MG63 (cell line): ENCODE measurements at regions not wholly inside any gene's neighbourhood (a gene's known extent, or its start where the extent isn't known, plus 50 kb on each side); places are given as distances from the start of the nearest gene placed in this dataset.

Source experiments
- DNase-seq: peaks from one replicate; pipeline ENCODE4 v3.0.0-alpha.2; 2020
- H3K27me3 ChIP-seq: fragments of 250-450 bp; sonication (Bioruptor Pico); 2 replicates; pipeline ENCODE4 v1.5.1; 2020; ENCODE audit warnings: mild to moderate bottlenecking, moderate library complexity
- H3K36me3 ChIP-seq: fragments of 250-450 bp; sonication (Bioruptor Pico); 2 replicates; pipeline ENCODE4 v1.5.1; 2020; ENCODE audit warnings: mild to moderate bottlenecking, moderate library complexity
- H3K4me3 ChIP-seq: fragments of 250-450 bp; sonication (Bioruptor Pico); 2 replicates; pipeline ENCODE4 v1.5.1; 2020; ENCODE audit warnings: mild to moderate bottlenecking, moderate library complexity
- H3K9me3 ChIP-seq: fragments of 250-450 bp; sonication (Bioruptor Pico); 2 replicates; pipeline ENCODE4 v1.5.1; 2020; ENCODE audit warnings: mild to moderate bottlenecking, moderate library complexity

- Histone ChIP-seq H3K4me3 (no peak overlapping the region), H3K27me3 (no peaks in the 10 kb centered on the region), H3K36me3 (no peaks in the 10 kb centered on the region), H3K9me3 (0 out of 2 replicates have a peak, but pooled peaks cover 2% of the 10 kb centered on the region)
- DNase-seq, result peak; percentile 44
These were observed 54.1 kb upstream of the PRPS1 start for GRCh38 chrX:107574054-107574683.

- DNase-seq, result peak; percentile 38
These were observed 53.6 kb upstream of the PRPS1 start for GRCh38 chrX:107574711-107575110.

GRCh38 chrX:107576392-107576791 is 51.9 kb upstream of the PRPS1 start:
- no peak overlapping the region for H3K4me3 ChIP-seq
- no peak for DNase-seq

More at GRCh38 chrX:107574711-107575110, 53.6 kb upstream of the PRPS1 start:
- Histone ChIP-seq H3K4me3 (no peak overlapping the region), H3K27me3 (no peaks in the 10 kb centered on the region), H3K9me3 (0 out of 2 replicates have a peak, but pooled peaks cover 2% of the 10 kb centered on the region), H3K36me3 (no peaks in the 10 kb centered on the region)

GRCh38 chrX:107576841-107577240 is 51.5 kb upstream of the PRPS1 start:
- Histone ChIP-seq H3K27me3 (no peaks in the 10 kb centered on the region), H3K9me3 (0 out of 2 replicates have a peak, but pooled peaks cover 2% of the 10 kb centered on the region), H3K36me3 (no peaks in the 10 kb centered on the region), H3K4me3 (no peak overlapping the region)
- DNase-seq, result no peak

More at GRCh38 chrX:107576392-107576791, 51.9 kb upstream of the PRPS1 start:
- H3K9me3 ChIP-seq, result 0 out of 2 replicates have a peak, but pooled peaks cover 2% of the 10 kb centered on the region
- no peaks in the 10 kb centered on the region for H3K27me3 ChIP-seq
- no peaks in the 10 kb centered on the region for H3K36me3 ChIP-seq

GRCh38 chrX:107577933-107578332 is 50.4 kb upstream of the PRPS1 start:
- H3K4me3 ChIP-seq, result no peak overlapping the region
- H3K9me3 ChIP-seq, result no peaks in the 10 kb centered on the region
- no peaks in the 10 kb centered on the region for H3K27me3 ChIP-seq
- H3K36me3 ChIP-seq, result no peaks in the 10 kb centered on the region
- no peak for DNase-seq
